GM12873 (cell line): ENCODE measurements at regions not wholly inside any gene's neighbourhood (a gene's known extent, or its start where the extent isn't known, plus 50 kb on each side); places are given as distances from the start of the nearest gene placed in this dataset.

Experiments
- CTCF ChIP-seq: IDR thresholded peaks from 2 replicates; pipeline ENCODE4 v1.5.1; 2012; ENCODE audit warnings: low read depth, mild to moderate bottlenecking, moderate library complexity, low read length, control low read depth; ENCODE audit not compliant: insufficient read depth; ENCODE audit errors: missing control alignments

- TF ChIP-seq CTCF, result no peak
Measured at GRCh38 chr6:126475449-126475848, 135.5 kb downstream of the CENPW start.

- no peak for TF ChIP-seq CTCF
Measured at GRCh38 chr6:126477678-126478077, 137.8 kb downstream of the CENPW start.

GRCh38 chr6:126480268-126480667, 140.4 kb downstream of the CENPW start:
- no peak for TF ChIP-seq CTCF

GRCh38 chr6:126481319-126481718, 141.4 kb downstream of the CENPW start:
- TF ChIP-seq CTCF, result no peak

GRCh38 chr6:126504792-126505191, 164.9 kb downstream of the CENPW start:
- no peak for TF ChIP-seq CTCF

GRCh38 chr6:126513198-126513597, 173.3 kb downstream of the CENPW start:
- no peak for TF ChIP-seq CTCF

GRCh38 chr6:126516411-126516810, 176.5 kb downstream of the CENPW start:
- no peak for TF ChIP-seq CTCF
